ENCODE measurements at regions not wholly inside any gene's neighbourhood (a gene's known extent, or its start where the extent isn't known, plus 50 kb on each side); places are given as distances from the start of the nearest gene placed in this dataset.
"Not testable (repeated sequence)": the region's sequence is repeated elsewhere in the genome, so short reads cannot be mapped to it uniquely, and the experiment has no call there.

DNA sequence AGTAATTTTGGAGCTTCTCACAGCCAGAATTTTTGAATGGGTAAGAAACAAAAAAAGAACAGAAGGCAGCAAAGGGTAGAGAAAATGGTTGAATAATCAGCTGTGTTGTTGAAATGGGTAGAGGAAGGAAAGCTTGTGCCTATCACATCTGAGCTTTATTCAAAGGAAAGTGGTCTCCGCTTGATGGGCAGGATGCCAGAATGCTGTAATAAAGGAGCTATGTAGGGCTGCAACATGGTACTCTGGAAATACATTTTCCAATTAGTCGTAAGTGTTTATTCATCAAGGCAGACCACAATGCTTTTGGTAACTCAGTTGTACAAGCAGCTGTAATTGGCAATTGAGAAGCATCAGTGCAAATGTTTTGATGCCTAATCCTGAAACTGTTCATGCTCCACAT lies 196.9 kb downstream of the ICOS start:
- Mint-ChIP-seq H3K9me3 (ENCODE audit: low read depth) (no peaks in the 10 kb centered on the region), H3K4me1 (ENCODE audit: low read depth) (no peaks in the 10 kb centered on the region), H3K27me3 (peaks cover 2% of the 10 kb centered on the region), H3K4me3 (no peak overlapping the region), H3K27ac (no peak overlapping the region), H3K36me3 (no peaks in the 10 kb centered on the region)

DNA sequence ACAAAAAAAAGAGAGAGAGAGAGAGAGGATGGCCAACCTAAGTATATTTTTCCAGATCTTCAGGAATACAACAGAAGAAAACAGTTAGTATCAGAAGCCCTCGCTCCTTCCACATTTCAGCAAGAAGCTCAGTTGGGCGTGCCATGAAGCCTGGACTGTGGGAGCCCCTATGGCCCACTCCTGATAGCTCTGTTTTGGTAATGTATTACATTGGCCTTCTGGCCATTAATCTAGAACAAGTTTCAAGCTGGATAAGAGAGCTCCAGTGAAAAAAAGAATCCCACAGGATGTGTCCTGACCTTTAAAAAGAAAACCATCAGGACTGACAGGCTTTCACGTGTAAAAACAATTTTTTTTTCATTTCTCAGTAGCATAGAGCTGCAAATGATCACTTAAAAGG lies 197.9 kb downstream of the ICOS start:
- Mint-ChIP-seq H3K4me1 (ENCODE audit: low read depth) (no peaks in the 10 kb centered on the region), H3K9me3 (ENCODE audit: low read depth) (no peaks in the 10 kb centered on the region), H3K27ac (no peak overlapping the region), H3K36me3 (no peaks in the 10 kb centered on the region), H3K27me3 (peaks cover 2% of the 10 kb centered on the region), H3K4me3 (no peak overlapping the region)

DNA sequence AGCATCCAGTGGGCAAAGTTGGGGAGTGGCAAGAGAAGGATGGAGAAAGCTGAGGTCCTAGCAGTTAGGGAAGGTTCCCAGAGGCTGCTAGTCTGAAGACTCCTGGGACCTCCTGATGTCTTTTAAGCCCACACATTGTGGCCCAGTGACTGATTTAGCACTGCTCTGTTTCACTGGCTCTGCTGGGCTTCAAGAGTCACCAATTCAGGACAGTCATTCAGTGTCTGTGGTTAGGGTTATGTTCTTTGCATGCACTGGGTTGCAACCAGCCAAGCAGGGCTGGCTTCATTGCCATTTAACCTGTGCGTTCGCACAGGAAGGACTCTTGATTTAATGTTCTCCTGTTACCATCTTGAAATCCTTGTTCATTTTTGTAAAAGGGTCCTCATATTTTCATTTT lies 199.2 kb downstream of the ICOS start:
- H3K9me3 Mint-ChIP-seq (ENCODE audit: low read depth): no peaks in the 10 kb centered on the region
- no peaks in the 10 kb centered on the region for H3K36me3 Mint-ChIP-seq
- H3K27ac Mint-ChIP-seq: no peak overlapping the region
- no peak overlapping the region for H3K4me3 Mint-ChIP-seq
- H3K4me1 Mint-ChIP-seq (ENCODE audit: low read depth): no peaks in the 10 kb centered on the region
- peaks cover 2% of the 10 kb centered on the region for H3K27me3 Mint-ChIP-seq

DNA sequence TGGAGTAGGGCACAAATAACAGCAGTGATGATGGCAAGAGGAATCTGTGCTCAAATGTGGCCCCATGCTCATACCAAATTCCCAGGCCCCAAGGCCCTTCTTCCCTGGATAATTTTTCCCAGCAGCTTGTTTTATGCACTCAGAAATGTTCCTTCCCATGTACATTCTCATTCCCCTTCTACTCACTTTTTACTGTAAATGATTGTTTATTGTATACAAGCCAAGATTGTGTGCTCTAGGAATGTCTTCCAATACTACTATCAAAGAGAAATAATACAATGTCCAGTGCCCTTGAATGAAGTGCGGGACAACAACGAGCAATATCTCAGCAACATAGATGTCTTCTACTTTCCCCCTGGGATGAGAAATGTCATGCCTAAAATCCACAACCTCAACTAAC lies 201.6 kb downstream of the ICOS start:
- Mint-ChIP-seq H3K27me3 (peaks cover 2% of the 10 kb centered on the region), H3K27ac (no peak overlapping the region), H3K4me3 (no peak overlapping the region), H3K36me3 (no peaks in the 10 kb centered on the region), H3K9me3 (ENCODE audit: low read depth) (no peaks in the 10 kb centered on the region), H3K4me1 (ENCODE audit: low read depth) (no peaks in the 10 kb centered on the region)

DNA sequence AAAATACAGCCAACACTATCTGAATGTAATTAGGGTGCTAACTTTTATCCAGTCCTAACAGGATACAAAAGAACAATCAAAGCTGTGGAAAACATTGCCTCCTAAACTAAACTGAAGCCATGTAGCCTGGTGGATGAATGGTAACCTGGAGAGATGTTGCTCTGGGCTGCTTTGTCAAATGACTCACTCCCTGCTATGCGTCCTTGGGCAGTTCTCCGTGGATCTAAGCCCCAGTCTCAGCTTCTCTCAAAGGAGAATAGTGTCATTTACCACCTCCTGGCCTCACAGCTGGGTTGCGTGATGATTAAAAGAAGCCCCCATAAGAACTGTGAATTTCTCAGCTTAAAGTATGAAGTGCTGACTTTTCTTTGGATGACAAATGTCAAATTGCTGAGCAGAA lies 203.7 kb downstream of the ICOS start:
- H3K27me3 Mint-ChIP-seq: no peaks in the 10 kb centered on the region
- no peak overlapping the region for H3K4me3 Mint-ChIP-seq
- peaks cover under 1% of the 10 kb centered on the region for H3K4me1 Mint-ChIP-seq (ENCODE audit: low read depth)
- no peaks in the 10 kb centered on the region for H3K9me3 Mint-ChIP-seq (ENCODE audit: low read depth)
- H3K36me3 Mint-ChIP-seq: no peaks in the 10 kb centered on the region
- H3K27ac Mint-ChIP-seq: no peak overlapping the region

DNA sequence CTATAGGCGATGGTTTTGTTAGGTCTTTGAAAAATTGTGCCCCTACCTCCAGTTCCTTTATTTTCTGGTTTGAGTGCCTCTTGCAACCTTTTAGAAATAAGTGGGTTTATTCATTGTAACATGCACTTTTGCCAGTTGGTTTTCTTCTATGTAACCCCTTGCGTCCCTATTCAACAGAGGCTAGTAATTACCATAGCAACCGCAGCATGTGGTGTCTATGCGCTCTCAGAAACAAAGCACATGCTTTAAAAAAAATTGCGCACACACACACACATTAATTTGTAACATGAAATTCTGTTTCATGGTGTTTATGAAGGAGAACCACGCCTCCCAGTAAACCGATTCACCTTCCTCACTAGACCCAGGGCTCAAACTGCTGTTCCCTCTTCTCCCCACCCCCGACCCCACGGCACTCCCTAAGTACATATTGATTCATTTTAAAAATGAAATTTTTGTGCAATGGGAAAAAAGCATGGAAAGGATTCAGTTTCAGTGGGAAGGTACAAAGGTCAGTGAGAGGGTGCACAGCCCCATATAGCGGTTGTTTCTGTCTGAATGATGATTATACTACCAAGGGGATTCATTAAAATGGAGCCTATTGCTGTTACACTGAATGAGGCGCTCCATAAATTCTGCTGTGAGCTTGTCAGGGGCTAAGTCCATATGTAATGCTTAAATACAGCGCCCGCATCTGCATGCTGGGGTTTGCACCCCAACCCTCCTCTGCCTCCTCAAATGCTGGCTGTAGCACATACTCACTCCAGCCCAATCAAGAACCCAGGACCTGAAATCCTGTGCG lies 206.9 kb downstream of the ICOS start:
- H3K4me1 Mint-ChIP-seq (ENCODE audit: low read depth): peaks cover 10% of the 10 kb centered on the region
- H3K27ac Mint-ChIP-seq: no peak overlapping the region
- H3K9me3 Mint-ChIP-seq (ENCODE audit: low read depth): no peaks in the 10 kb centered on the region
- H3K27me3 Mint-ChIP-seq: no peaks in the 10 kb centered on the region
- H3K36me3 Mint-ChIP-seq: no peaks in the 10 kb centered on the region
- H3K4me3 Mint-ChIP-seq: no peak overlapping the region

DNA sequence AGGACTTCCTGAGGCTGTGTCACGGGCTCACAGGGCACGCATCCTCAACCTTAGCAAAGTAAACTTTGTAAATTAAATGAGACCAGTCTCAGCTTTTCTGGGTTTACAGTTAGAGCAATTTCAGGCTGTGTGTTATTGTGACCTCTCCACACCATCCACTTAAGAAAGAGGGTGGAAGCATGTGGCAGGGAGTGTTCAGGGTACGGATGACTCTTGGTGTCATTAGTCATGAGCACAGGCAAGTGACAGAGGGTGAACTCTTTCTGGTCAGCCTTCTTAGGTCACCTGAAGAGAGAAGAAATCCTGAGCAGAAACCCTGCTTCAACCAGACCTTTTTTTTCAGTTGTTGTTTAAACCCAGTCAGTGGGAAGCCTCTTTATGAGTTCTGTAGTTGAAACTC lies 207.9 kb downstream of the ICOS start:
- H3K4me3 Mint-ChIP-seq: no peak overlapping the region
- peaks cover 10% of the 10 kb centered on the region for H3K4me1 Mint-ChIP-seq (ENCODE audit: low read depth)
- H3K27me3 Mint-ChIP-seq: no peaks in the 10 kb centered on the region
- no peaks in the 10 kb centered on the region for H3K36me3 Mint-ChIP-seq
- no peaks in the 10 kb centered on the region for H3K9me3 Mint-ChIP-seq (ENCODE audit: low read depth)
- no peak overlapping the region for H3K27ac Mint-ChIP-seq

DNA sequence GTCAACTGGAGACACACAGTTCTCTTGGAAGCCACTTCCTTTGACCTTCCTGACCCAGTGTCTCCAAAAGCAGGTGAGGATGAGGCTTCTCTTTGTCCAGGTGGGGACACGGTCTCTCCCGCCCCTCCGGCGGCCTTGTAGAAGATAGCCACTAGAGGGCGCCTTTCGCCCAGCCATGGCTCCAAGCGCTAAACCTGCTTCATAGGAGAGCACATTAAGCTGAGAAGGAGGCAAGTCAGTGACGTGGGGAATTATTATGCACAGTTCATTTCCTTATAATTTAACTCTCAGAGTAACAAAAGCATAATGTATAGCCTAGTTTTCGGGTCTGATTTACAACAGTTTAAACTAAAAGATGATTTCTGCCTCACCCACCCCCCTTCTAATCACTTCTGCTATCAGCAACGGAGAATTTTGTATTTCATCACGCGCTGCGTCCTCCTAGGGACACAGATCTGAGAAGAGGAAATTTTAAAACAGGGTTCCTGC lies 208.7 kb downstream of the ICOS start:
- Mint-ChIP-seq H3K27me3 (no peaks in the 10 kb centered on the region), H3K4me3 (peak overlapping the region; percentile 90), H3K4me1 (ENCODE audit: low read depth) (peaks cover 10% of the 10 kb centered on the region), H3K27ac (peak overlapping the region; percentile 84), H3K9me3 (ENCODE audit: low read depth) (no peaks in the 10 kb centered on the region), H3K36me3 (no peaks in the 10 kb centered on the region)

DNA sequence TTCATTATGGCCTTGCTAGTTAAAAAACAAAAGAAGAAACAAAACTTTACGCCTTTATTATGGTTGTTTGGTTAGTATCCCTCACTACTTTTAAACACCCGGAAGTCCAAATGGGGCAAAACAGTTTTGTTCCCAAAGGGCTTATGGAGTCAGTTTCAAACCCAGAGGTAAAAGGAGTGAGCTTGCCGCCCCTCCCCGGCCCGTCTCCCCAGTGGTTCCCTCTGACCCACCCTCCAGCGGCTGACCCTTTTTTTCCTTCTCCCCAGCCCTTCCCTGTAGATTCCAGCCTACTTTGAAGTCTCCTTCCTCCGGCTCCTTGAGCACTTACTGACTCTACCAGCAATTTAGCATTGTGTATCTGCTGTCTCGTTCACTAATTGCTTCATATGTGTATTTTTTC lies 209.2 kb downstream of the ICOS start:
- H3K4me1 Mint-ChIP-seq (ENCODE audit: low read depth): peaks cover 10% of the 10 kb centered on the region
- no peaks in the 10 kb centered on the region for H3K36me3 Mint-ChIP-seq
- H3K9me3 Mint-ChIP-seq (ENCODE audit: low read depth): no peaks in the 10 kb centered on the region
- peak overlapping the region; percentile 84 for H3K27ac Mint-ChIP-seq
- no peaks in the 10 kb centered on the region for H3K27me3 Mint-ChIP-seq
- H3K4me3 Mint-ChIP-seq: peak overlapping the region; percentile 90

DNA sequence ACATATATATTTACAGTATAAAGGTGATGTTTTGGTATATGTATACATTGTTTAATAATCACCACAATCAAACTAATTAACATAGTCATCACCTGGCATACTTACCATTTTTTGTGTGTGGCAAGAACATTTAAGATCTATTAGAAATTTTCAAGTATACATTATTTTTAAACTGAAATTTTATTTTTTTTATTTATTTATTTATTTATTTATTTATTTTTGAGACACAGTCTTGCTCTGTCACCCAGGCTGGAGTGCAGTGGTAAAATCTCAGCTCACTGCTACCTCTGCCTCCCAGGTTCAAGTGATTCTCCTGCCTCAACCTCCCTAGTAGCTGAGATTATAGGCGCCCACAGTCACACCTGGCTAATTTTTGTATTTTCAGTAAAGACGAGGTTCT lies 210.5 kb downstream of the ICOS start:
- not testable (repeated sequence) for H3K9me3 Mint-ChIP-seq (ENCODE audit: low read depth); H3K27ac Mint-ChIP-seq; H3K36me3 Mint-ChIP-seq; H3K27me3 Mint-ChIP-seq; H3K4me1 Mint-ChIP-seq (ENCODE audit: low read depth); H3K4me3 Mint-ChIP-seq

DNA sequence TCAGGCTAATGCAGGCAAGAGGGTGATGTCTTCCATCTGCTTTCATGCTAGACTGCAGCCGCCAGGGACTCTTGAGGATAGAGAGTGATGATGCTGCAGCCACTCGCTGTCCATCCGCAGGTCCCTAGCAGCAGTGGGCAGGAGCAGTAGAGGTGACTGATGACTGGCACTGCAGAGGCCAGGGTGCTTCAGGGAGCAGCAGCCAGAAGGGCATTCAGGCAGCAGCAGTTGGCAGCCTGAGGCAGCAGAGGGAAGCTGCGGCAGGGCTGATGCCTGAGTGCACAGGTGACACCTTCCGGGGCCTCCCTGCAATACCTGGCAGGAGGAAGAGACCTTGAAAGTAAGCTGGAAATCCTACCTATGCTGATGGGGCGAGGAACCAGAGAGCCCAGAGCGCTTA lies 214.2 kb downstream of the ICOS start:
- Mint-ChIP-seq H3K4me1 (ENCODE audit: low read depth) (peaks cover 4% of the 10 kb centered on the region), H3K36me3 (no peaks in the 10 kb centered on the region), H3K9me3 (ENCODE audit: low read depth) (no peaks in the 10 kb centered on the region), H3K4me3 (no peak overlapping the region), H3K27ac (no peak overlapping the region), H3K27me3 (peaks cover 2% of the 10 kb centered on the region)

DNA sequence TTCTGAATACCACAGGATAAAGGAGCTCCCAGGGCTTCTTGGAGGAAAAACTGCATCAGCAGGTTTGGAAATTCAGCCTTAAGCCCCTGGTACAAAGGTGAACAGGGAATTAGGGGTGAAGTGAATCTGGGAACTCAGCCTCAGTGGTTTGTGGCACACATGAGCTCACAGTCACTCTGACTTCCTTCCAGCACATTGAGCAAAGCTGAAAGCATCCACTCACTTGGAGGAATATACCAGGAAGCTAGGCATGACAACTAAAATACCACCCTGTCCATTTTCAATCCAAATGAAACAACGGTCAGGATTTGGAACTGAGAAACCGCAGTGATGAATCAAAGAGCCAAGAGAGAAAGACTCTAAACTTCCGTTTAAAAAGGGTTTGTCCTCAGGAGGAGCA lies 216.1 kb downstream of the ICOS start:
- Mint-ChIP-seq H3K27ac (no peak overlapping the region), H3K4me1 (ENCODE audit: low read depth) (no peaks in the 10 kb centered on the region), H3K9me3 (ENCODE audit: low read depth) (no peaks in the 10 kb centered on the region), H3K27me3 (peaks cover 2% of the 10 kb centered on the region), H3K36me3 (peaks cover 6% of the 10 kb centered on the region), H3K4me3 (no peak overlapping the region)

DNA sequence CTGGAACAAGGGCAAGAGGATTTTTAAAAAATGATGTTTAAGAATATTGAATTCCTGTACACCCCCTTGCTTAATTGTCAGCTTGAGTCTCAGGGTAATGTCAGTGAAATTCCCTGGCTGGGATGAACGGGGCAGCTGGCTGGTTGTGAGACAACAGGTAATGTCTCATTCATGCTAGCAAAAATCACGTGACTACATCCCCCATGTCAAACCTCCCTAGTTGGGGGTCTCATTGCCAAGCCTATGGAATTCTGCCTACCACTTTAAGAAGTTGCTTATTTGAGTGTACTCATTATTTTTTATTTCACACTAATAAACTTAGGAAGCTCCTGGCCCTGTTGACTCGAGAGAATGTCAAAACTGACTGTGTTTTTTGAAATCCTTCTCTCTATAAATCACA lies 218.3 kb downstream of the ICOS start:
- no peaks in the 10 kb centered on the region for H3K9me3 Mint-ChIP-seq (ENCODE audit: low read depth)
- H3K27ac Mint-ChIP-seq: no peak overlapping the region
- H3K36me3 Mint-ChIP-seq: peaks cover 10% of the 10 kb centered on the region
- no peak overlapping the region for H3K4me3 Mint-ChIP-seq
- peaks cover 7% of the 10 kb centered on the region for H3K27me3 Mint-ChIP-seq
- no peaks in the 10 kb centered on the region for H3K4me1 Mint-ChIP-seq (ENCODE audit: low read depth)

DNA sequence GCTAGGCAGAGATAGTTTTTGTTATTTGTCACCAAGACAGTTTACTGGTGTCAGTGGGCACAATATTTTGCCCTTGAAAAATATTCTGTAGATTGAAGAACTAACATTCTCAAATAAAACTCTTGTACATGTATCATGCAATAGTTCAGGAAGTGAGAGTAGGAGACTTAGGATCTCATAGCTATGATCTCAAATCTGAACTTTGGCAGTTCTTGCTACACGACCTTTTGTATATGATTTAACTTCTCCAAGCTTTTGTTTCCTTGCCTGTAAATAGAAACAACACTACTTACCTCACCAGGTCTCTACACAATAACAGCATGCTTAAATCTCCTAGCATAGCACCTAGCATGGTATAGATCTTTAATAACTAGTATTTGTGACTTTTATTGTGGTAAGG lies 219.9 kb downstream of the ICOS start:
- no peaks in the 10 kb centered on the region for H3K9me3 Mint-ChIP-seq (ENCODE audit: low read depth)
- H3K36me3 Mint-ChIP-seq: peaks cover 10% of the 10 kb centered on the region
- H3K27me3 Mint-ChIP-seq: peaks cover 11% of the 10 kb centered on the region
- H3K27ac Mint-ChIP-seq: no peak overlapping the region
- no peak overlapping the region for H3K4me3 Mint-ChIP-seq
- no peaks in the 10 kb centered on the region for H3K4me1 Mint-ChIP-seq (ENCODE audit: low read depth)

DNA sequence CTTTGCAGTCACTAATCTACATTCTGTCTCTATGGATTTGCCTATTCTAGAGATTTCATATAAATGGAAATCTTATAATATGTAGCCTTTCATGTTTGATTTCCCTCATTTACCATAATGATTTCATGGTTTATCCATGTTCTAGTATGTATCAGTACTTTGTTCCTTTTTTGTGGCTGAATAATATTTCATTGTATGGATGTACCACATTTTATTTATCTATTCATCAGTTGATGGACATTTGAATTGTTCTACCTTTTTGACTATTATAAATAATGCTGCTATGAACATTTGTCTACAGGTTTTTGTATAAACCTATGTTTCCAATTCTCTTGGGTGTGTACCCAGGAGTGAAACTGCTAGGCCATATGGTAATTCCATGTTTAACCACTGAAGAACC lies 221.1 kb downstream of the ICOS start:
- no peak overlapping the region for H3K27ac Mint-ChIP-seq
- H3K36me3 Mint-ChIP-seq: peaks cover 10% of the 10 kb centered on the region
- no peak overlapping the region for H3K4me3 Mint-ChIP-seq
- H3K4me1 Mint-ChIP-seq (ENCODE audit: low read depth): no peaks in the 10 kb centered on the region
- H3K9me3 Mint-ChIP-seq (ENCODE audit: low read depth): no peaks in the 10 kb centered on the region
- H3K27me3 Mint-ChIP-seq: peaks cover 11% of the 10 kb centered on the region

DNA sequence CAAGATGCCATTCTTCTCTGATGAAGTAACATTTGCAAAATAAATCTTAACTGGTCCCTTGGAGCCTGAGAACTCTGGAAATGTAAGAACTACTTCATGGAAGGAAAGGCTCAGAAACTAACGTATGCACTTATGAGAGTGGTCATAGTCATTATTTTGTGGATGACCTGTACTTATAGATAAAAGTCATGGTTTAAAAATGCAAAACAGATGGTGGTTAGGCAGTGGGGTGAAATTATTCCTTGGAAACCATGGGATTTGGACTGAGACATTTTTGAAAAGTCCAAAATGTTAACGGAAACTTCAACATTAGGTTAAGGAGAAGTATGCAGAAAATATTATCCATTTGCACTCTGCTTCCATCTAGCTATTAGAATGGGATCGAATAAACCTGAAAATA lies 223.0 kb downstream of the ICOS start:
- H3K27me3 Mint-ChIP-seq: peaks cover 11% of the 10 kb centered on the region
- no peak overlapping the region for H3K4me3 Mint-ChIP-seq
- H3K36me3 Mint-ChIP-seq: peaks cover 12% of the 10 kb centered on the region
- no peaks in the 10 kb centered on the region for H3K4me1 Mint-ChIP-seq (ENCODE audit: low read depth)
- H3K27ac Mint-ChIP-seq: no peak overlapping the region
- H3K9me3 Mint-ChIP-seq (ENCODE audit: low read depth): no peaks in the 10 kb centered on the region

Measured in activated naive CD8-positive, alpha-beta T cell (primary cell).